OCI-LY3 (cell line): ENCODE measurements at regions not wholly inside any gene's neighbourhood (a gene's known extent, or its start where the extent isn't known, plus 50 kb on each side); places are given as distances from the start of the nearest gene placed in this dataset.

Experiments
- CTCF ChIP-seq: fragments of 200-600, 300-600 bp; sonication (generic); IDR thresholded peaks from 2 replicates; pipeline ENCODE4 v1.5.1; 2014; ENCODE audit warnings: antibody characterized with exemption, low read length, low read depth
- EZH2phosphoT487 ChIP-seq: fragments of 200-600 bp; shearing (Covaris generic); IDR thresholded peaks from 2 replicates; pipeline ENCODE4 v1.6.1; 2018; ENCODE audit warnings: antibody characterized with exemption, mixed run types, low read depth

DNA sequence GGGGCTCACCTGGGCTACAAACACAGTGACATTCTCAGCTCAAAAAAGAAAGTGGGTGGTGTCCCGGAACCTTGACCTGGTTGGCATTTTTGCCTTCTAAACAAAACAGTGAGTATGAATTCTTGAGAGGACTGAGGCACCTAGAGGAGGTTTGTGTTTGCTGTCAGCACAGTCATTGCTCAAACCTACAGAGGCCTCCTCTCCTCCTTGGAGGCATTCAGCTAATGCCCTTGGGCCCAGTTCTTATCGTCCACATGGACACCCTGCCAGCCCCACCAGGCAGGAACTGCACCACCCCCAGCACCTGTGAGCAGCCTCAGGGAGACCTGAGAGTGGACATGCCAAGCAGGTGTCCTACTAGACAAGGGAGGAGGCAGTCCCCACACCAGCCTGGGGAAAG, 156.7 kb downstream of the SYK start:
- TF ChIP-seq CTCF (no peak), EZH2phosphoT487 (no peak)
